ENCODE measurements at regions not wholly inside any gene's neighbourhood (a gene's known extent, or its start where the extent isn't known, plus 50 kb on each side); places are given as distances from the start of the nearest gene placed in this dataset.

DNA sequence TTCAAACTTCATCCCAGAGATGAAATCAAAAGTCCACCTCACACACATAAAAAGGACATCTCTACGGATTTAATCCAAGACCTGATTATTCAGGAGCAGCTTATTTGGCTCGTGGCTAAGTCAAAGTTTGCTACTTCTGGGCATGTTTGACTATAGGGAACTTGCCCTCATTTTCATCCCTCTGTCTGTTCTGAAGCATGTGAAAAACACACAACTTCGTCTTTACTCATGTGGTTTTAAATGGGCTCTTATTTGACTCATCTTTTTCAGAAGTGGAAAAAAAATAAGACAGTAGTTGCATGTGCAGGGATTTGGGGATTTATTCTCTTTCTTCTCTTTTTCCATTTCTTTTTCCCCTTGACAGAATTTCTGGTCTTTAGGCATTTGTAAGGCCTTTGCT lies 295.9 kb downstream of the TFEC start:
- TF ChIP-seq POLR2A (IDR thresholded peaks at IDR 0.05; ENCODE audit: low read depth, low read length) = no peak
- TF ChIP-seq IKZF2 (IDR thresholded peaks at IDR 0.05) = no peak
- TF ChIP-seq, protein P1, sequence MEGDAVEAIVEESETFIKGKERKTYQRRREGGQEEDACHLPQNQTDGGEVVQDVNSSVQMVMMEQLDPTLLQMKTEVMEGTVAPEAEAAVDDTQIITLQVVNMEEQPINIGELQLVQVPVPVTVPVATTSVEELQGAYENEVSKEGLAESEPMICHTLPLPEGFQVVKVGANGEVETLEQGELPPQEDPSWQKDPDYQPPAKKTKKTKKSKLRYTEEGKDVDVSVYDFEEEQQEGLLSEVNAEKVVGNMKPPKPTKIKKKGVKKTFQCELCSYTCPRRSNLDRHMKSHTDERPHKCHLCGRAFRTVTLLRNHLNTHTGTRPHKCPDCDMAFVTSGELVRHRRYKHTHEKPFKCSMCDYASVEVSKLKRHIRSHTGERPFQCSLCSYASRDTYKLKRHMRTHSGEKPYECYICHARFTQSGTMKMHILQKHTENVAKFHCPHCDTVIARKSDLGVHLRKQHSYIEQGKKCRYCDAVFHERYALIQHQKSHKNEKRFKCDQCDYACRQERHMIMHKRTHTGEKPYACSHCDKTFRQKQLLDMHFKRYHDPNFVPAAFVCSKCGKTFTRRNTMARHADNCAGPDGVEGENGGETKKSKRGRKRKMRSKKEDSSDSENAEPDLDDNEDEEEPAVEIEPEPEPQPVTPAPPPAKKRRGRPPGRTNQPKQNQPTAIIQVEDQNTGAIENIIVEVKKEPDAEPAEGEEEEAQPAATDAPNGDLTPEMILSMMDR (IDR thresholded peaks at IDR 0.05 in 2 of 3, conservative IDR thresholded peaks at IDR 0.05 in 1 of 3; ENCODE audit: control insufficient read depth in 2 of 3, extremely low read depth in 1 of 3, insufficient read depth in 1 of 3, low read depth in 3 of 3, low read length in 3 of 3) = no peak
- TF ChIP-seq POLR2AphosphoS2 (IDR thresholded peaks at IDR 0.05; ENCODE audit: low read depth, low read length) = no peak
- TF ChIP-seq FOS (IDR thresholded peaks at IDR 0.05; ENCODE audit: borderline replicate concordance, extremely low read depth, insufficient read length) = no peak
- TF ChIP-seq ESRRA (IDR thresholded peaks at IDR 0.05; ENCODE audit: low read length) = no peak
- TF ChIP-seq, protein P2, sequence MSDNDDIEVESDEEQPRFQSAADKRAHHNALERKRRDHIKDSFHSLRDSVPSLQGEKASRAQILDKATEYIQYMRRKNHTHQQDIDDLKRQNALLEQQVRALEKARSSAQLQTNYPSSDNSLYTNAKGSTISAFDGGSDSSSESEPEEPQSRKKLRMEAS (IDR thresholded peaks at IDR 0.05; ENCODE audit: low read depth, low read length) = no peak
- no peak for TF ChIP-seq MYC (IDR thresholded peaks at IDR 0.05; ENCODE audit: insufficient read depth, insufficient read length, insufficient replicate concordance, low read length, severe bottlenecking)
- TF ChIP-seq NFYB (IDR thresholded peaks at IDR 0.05; ENCODE audit: insufficient read depth, low read depth, low read length) = no peak
